GM21786 (cell line): ENCODE measurements at regions not wholly inside any gene's neighbourhood (a gene's known extent, or its start where the extent isn't known, plus 50 kb on each side); places are given as distances from the start of the nearest gene placed in this dataset.
"Not testable (repeated sequence)": the region's sequence is repeated elsewhere in the genome, so short reads cannot be mapped to it uniquely, and the experiment has no call there.

ENCODE experiments used
- ATAC-seq: cut with Tn5 transposase; IDR thresholded peaks from one replicate; pipeline ENCODE4 v1.9.1; 2021; ENCODE audit not compliant: unreplicated experiment

DNA sequence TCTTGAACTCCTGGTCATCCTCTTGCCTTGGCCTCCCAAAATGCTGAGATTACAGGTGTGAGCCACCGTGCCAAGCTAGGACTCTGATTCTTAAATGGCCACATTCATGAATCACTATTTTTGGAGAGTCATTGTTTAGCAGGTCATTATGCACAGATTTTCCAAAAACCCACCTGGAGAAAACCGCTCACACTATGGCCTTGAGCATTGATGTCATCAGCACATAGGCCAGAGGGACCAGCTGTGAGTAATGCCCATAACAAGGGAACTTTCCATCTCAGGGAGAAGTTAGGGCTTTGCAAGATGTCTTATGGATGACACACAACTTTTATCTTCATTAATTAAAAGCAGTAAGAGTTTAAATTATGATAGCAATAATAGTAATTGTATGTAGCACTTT, 86.4 kb upstream of the KIF5B start:
- ATAC-seq = no peak

DNA sequence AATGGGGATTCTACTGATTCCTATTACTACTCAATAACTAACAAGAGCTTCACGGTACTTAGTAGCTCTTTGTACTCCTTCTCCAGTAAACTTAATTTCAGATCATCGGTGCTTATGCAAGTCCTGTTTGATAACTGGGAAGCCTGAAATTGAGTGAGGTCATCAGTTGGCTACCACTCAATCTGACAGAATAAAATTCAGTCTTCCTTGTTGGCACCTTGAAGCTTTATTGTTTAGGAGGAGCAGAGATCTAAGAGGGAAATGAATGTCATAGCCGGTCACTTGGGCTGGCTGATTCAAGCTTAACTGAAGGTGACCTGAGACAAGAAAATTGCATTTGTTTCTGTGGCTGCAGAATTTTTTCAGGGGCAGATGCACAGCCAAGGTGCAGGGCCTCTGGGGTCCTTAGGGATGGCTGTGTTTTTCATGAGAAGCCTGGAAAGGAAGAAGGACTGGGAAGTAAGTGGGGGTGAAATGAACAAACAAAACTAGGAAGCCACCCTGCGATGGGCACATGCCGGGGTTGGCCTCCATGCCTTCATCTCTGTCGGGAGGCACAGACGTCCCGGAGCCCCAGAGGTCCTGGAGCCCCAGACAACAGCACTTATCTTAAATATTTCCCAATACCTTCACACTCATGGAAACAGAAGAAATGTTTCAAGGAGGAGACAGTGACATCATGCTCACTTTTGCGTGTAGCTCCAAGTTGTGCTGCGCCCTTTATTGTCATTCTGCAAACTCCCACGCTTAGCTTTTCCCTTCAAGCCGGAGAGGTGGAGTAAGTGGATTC, 85.0 kb upstream of the KIF5B start:
- no peak for ATAC-seq

DNA sequence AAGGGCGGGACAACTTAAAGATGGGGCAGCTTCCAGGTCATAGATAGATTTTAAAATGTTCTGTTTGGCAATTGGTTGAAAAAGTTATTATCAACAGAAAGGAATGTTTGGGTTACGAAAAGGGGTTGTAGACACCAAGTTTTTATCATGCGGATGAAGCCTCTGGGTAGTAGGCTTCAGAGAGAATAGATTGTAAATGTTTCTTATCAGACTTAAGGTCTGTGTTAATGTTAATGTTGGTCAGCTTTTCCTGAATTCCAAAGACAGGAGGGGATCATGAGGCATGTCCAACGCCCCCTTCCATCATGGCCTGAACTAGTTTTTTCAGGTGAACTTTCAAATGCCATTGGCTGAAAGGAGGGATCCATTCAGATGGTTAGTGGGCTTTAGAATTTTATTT, 84.2 kb upstream of the KIF5B start:
- no peak for ATAC-seq

DNA sequence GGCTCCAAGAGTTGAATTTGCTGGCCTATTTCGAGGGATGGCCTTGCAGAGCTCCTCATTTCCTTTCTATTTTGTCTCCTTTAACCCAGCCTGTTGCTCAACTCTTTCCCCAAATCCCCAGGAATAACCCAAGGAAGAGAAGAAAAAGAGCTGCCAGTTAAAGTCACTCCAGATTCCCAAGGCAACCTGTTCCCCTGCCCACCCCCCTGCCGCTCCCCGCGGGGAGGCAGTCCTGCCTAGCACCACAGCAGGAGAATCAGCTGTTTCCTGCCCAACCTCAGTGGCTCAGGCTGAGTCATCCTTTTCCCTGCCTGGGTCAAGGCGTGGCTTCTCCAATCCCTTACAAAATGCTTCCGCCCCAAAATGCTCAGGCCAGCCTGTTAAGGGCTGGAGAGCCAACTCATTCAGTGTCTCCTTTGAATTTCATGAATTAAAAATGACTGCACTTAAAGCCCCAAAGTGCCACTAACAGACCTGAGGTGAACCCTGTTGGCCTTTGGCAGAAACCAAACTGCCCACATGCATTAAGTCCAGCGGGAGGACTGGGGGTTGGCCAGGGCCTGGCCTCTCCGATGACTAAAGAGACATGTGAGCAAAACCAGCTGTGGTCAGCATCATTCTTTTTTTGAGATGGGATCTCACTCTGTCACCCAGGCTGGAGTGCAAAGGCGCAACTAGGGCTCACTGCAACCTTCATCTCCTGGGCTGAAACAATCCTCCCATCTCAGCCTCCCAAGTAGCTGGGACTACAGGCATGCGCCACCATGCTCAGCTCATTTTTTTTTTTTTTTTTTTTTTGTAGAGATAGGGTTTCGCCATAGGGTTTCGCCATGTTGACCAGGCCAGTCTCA, 83.2 kb upstream of the KIF5B start:
- ATAC-seq = no peak

DNA sequence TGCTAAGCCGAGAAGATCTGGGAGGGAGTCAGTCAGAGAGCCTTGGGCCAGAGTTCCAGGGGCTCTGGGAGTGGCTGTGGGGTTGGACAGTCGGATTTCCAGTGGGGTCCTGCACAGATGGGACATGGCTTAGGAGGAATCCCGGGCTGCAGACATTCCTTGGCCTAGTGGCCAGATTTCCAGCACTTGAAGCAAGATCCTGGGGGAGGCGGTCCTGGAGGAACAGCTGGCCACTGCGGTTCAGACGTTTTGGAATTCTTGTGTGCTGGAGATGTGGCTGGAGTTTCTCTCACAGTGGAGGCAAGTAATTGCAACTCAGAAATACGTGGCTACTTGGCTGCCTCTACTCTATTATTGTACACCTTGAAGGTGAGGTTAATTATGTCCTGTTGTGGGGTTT, 80.7 kb upstream of the KIF5B start:
- not testable (repeated sequence) for ATAC-seq

DNA sequence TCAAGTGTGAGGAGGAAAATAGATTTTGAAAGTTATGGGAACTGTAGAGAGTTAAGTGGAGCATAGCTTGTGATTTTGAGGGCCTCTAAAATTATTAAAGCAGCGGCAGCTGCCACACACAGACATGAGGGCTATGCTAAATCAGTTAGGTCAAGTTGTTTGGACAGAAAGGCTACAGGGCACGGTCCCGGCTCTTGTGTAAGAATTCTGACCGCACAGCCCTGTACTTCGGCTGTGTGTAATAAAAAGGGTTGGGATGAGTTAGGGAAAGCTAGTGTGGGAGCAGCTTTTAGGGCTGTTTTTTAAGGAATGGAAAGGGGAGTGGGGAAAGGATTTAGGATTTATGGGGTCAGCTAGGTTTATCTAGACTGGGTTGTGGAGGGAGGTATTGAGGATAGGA, 79.6 kb upstream of the KIF5B start:
- ATAC-seq = not testable (repeated sequence)

DNA sequence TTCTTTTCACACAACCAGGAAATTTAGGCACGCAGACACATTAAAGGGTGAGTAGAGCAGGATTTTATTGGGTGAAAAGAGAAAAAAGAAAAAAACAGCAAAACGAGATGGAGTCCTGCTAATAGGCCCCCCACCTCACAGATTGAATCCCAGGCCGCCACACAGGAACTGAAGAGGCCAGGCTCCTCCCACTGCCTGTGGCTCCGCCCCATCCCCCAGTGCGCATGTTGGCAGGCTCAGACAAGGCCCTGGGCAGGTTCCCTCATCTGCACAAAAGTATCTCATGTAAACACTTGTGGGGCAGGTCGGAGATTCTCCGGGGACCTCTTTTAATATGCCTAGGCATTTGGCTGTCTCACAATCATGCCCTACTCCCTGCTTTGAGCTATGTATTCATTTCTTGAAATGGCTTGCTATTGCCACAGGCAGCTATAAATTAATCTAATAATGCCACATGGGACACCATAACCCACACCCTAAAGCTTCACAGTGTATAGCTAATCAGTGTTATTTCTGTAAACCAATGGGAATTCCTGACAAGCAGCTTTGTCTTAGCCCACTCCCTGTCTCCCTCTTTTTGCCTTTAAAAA, 76.2 kb upstream of the KIF5B start:
- ATAC-seq = no peak

DNA sequence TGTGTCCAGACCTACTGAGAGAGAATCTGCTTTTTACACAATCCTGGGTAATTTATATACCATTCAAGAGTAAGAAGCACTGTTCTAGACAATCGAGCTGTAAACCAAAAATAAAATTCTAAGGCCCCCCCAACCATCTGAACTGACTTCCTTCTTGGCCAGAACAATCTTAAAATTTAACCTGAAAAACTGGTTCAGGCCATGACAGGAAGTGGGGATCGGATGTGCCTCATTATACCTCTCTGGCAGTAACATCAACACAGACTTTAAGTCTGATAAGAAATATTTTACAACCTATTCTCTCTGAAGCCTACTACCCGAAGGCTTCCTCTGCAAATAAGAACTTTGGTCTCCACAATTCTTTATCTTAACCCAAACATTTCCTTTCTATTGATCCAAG, 75.2 kb upstream of the KIF5B start:
- no peak for ATAC-seq

DNA sequence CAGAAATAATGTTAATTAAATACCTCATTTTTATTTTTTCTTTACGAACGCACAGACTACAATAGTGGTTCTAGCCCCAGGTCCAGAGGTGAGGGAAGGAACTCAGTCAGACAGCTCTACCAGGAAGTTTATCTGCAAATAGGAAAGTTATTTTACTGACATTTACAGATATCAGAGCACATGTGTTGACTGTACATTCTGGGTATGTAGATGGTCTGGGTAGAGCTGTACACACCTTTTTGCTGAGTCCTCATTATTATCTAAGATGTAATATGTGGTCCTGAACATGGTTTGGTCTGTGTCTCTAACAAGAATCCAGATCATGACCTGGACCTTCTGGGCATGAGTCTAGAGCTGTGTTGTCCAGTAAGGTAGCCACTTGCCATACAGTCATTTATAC, 74.6 kb upstream of the KIF5B start:
- no peak for ATAC-seq

DNA sequence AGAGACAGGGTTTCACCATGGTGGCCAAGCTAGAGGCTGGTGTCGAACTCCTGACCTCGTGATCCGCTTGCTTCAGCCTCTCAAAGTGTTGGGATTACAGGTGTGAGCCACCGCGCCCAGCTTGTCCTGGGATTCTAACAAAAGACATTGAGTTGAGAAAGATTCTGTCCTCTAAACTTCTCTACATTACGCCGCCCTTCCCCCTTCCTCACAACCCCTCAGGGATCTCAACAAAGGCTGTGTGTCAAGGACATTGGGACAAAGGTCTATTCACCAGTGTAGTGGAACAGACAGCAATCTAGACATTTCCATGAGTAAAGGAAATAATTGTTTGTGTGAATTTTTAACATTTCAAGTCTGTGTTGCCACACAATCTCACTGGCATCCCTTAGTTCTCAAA, 68.8 kb upstream of the KIF5B start:
- ATAC-seq = no peak

DNA sequence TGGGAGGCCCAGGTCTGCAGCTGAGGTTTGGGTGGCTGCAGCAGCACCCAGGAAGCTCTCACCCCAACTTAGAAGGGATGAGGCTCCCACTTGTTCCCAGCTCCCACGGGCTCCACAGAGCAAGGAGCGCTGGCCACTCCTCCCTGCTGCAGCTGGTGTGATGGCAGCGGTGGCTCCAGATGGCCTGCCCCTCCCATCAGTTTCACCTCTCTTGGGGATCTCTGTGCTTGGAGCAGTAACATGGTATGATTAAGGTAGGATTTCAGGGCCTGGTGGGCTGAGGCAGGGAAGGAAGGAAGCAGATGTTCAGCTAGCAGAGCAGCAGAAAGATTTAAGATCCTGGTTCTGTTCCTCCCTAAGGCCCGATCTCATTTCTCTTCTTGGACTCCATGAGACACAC, 66.8 kb upstream of the KIF5B start:
- no peak for ATAC-seq

DNA sequence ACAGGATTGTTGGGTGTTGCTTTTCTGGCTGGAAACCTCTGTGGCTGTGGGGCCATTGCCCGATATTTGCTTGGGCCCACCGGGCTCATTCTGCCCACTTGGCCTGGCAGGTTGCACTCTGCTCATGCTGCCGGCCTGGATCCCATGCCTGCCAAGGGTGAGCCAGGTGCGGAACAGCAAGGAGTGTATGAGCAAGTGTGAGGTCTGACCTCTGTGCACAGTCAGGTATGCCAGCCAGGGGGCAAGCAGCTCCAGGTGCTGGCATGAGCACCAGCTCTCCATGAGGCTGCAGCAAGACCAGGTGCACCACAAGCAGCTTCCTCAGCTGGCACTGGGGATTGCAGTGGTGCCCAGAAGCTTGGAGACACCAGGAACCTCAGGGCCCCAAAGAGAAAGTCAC, 65.4 kb upstream of the KIF5B start:
- no peak for ATAC-seq

DNA sequence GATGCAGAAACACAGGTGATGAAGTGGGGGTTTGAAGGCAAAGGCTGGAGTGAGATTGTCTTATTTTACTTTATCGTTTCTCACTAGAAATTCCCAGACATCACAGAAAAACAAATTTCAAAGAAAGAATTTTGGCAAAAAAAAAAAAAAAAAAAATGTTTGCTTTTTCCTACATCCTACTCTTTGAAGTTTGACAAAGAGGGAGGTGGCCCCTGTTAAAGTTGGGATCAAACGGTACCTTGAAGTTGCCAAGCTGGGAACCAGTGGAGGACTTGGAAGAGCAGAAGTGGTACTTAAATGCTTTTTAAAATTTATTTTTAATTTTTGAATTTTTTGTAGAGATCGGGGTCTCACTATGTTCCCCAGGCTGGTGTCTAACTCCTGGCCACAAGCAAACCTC, 63.9 kb upstream of the KIF5B start:
- no peak for ATAC-seq

DNA sequence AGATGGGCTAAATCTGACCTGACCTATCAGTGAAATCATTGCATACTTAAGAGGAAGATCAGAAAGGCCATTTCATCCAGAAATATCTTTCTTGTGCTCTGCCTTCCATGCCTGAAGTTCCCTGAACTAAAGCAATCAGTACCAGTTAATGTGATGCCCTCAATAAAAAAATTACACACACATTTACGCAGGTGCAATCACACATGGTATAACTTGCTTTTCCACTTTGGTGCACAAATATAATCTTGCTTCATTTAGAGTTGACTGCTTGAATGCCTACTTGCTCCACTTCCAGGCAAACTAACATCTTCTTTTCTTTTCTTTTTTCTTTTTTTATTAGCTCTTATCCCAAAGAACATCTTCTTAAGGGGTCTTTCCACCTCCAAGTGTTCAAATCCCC, 58.3 kb upstream of the KIF5B start:
- no peak for ATAC-seq

DNA sequence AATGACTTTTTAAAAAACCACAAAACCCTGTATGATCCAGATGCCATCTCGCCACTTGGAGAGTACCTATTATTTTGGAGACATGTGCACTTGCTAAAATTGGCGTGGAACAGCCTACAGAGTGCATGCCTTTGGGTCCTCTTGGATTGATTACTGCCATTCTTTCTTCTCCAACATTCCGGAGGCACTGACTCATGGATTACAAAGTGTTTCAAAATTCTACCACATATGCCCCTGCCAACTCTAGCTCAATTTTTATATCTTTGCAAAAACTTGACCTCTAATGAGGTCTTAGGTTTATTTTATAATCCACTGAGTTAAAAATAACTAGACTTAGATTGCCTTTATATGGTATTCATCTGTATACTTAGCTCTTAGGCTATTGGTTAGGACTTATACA, 55.8 kb upstream of the KIF5B start:
- ATAC-seq = no peak

DNA sequence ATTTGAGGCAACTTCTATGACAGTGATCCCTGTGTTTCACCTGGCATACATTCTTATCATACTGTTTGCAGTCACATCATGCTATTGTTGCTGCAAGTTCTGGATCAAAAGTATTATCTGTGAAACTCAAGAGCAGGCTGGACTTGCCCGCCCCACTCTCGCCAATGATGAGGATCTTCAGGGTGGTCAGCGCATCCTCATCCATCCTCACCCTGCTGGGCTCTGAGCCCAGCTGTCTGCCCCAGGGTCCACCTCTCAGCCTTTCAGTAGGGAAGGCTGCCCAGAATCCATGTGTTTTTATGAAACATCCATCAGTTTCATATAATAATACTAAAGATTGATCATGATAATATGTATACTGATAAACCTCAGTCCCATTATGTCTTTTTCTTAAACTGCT, 55.4 kb upstream of the KIF5B start:
- no peak for ATAC-seq

DNA sequence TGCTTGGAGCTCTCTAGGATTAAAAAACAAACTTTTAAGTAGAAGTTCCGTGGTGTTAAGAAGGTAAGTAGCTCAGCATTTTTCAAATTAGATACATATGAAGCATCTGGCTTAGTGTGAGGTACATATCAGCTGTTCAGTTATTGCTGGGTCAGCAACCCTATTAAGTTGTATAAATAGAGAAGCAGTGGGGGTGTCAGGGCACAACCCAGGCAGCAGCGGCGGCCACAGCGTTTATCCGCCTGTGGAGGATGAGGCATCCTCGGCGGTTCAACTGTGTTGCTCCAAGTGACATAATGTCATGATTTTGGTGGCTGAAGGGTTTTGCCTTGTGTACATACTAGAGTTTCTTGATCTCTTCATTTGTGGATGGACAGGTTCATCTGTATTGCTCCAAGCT, 54.6 kb upstream of the KIF5B start:
- ATAC-seq = no peak

DNA sequence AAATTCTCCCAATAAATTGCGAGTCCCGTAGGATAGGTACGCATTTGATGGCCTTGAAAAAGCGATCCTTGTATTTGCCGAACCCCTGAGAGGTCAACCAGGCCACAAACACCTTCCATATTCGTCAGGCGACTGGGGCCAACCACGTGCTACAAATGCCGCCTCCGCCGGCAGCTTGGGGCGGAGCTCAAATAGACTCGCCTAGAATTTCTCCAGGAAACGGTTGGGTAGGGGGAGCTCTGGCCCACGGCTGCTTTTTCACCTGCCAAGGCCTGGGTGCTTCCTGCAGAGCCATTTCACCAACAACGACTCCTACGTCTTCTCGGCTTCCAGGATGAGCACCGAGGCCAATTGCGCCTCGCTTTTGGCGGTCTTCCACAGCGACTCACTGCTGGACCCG, 53.4 kb upstream of the KIF5B start:
- no peak for ATAC-seq
